HG02840 (cell line): ENCODE measurements at regions not wholly inside any gene's neighbourhood (a gene's known extent, or its start where the extent isn't known, plus 50 kb on each side); places are given as distances from the start of the nearest gene placed in this dataset.
"Not testable (repeated sequence)": the region's sequence is repeated elsewhere in the genome, so short reads cannot be mapped to it uniquely, and the experiment has no call there.

ENCODE experiments used
- ATAC-seq: cut with Tn5 transposase; IDR thresholded peaks from one replicate; pipeline ENCODE4 v1.9.1; 2021; ENCODE audit warnings: mild to moderate bottlenecking, moderate library complexity, moderate number of reproducible peaks; ENCODE audit not compliant: unreplicated experiment, low FRiP score

DNA sequence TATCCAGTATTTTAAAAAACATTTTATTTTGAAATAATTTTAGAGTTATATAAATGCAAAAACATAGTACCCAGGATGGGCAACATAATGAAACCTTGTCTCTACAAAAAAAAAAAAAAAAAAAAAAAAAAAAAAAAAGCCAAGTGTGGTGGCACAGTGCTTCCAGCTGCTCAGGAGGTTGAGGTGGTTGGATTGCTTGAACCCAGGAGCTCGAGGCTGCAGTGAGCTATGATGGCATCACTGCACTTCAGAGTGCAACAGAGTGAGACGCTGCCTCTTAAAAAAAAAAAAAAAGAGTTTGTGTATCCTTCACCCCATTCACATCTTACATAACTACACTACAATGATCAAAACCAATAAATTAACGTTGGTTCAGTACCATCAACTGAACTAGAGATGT is 115.6 kb upstream of the KIF26B start:
- no peak for ATAC-seq

DNA sequence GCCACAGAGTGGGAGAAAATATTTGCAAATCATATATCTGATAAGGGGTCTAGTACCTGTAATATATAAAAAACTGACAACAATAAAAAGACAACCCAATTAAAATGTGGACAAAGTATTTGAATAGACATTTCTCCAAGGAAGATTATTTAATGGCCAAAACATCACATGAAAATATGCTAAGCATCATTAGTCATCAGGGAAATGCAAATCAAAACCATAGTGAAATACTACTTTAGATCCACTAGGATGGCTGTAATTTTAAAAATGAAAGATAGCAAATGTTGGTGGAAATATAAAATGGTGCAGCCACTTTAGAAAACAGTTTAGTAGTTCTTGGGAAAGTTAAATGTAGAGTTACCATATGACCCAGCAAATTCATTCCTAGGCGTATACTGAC is 118.7 kb upstream of the KIF26B start:
- ATAC-seq = no peak

DNA sequence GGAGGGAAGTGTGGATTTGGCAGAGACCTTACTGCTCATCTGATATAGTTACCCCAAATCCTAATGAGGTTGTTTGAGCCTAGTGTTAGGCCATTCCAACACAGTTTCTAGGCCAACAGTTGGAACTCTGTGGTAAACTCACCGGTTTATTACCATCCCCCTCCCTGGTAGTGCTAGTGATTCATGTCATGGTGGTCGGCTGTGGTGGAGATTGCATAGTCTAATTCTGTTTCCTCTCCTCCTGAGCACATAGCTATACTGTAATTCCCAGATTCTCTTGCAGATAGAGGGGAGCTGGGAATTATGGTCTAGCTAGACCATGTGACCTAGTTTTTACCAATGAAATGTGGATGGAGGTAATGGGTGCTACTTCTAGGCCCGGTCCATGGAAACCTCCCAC is 123.7 kb upstream of the KIF26B start:
- no peak for ATAC-seq

DNA sequence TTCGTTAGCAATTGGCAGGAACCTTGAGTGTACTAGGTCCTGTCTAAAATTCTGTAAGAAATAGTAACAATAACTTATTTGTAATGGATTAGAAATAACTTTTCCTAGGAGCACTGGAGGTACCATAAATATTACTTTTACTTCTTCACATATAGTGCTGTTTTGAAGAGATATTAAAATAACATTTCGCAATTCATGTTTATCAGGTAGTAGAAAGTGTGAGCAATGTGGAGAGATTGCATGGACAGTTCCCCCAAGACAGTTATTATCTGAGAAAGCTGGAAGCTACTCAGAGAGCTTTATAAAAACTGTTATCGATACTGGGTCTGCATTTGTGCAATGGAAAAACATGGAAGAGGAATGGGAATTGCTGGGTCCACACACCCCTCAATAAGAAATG is 128.5 kb upstream of the KIF26B start:
- no peak for ATAC-seq

DNA sequence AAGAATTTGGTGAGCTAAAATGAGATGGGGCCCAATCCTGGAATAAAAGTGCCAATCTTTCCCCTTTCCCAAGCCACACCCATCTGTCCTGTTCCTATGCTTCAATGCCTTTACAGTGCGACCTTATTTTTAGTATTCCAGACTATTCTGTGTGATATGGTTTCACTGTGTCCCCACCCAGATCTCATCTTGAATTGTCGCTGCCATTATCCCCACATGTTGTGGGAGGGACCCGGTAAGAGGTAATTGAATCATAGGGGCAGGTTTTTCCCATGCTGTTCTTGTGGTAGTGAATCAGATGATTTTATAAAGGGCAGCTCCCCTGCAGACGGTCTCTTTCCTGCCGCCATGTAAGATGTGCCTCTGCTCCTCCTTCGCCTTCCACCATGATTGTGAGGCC is 129.3 kb upstream of the KIF26B start:
- ATAC-seq = no peak

DNA sequence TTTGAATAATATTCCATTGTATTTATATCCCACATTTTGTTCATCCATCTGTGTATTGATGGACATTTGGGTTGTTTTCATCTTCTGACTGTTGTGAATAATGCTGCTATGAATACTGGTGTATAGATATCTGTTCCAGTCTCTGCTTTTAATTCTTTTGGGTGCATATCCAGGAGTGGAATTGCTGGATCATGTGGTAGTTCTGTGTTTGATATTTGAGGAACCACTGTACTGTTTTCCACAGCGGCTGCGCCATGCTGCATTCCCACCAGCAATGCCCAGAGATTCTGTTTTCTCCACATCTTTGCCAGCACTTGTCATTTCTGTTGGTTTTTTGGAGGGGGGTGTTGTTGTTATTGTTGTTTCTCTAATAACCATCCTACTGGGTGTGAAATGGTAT is 131.6 kb upstream of the KIF26B start:
- no peak for ATAC-seq

DNA sequence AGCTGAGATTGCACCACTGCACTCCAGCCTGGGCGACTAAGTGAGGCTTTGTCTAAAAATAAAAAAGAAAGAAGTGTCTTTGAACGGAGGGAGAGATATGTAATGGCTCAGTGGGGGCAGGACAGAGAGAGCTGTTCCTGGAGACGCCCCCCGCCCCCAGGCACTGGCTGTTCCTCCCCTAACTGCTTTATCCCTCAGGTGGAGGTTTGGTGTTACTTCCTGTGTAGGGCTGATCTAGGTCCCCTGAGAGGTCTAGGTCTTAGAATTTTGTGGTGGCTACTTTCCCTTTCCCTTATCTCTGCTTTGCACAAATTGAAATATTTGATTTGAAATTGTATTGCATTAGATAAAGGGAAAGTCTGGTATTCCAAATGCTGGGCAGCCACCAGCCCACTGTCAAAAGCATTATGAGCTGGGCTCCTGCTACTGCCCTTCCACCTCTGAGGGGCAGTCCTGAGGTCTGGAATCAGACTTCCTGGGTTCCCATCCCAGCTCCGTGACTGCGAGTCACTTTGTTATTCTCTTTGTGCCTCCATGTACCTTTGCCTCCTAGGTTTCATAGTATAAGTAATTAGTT is 134.8 kb upstream of the KIF26B start:
- ATAC-seq = no peak

DNA sequence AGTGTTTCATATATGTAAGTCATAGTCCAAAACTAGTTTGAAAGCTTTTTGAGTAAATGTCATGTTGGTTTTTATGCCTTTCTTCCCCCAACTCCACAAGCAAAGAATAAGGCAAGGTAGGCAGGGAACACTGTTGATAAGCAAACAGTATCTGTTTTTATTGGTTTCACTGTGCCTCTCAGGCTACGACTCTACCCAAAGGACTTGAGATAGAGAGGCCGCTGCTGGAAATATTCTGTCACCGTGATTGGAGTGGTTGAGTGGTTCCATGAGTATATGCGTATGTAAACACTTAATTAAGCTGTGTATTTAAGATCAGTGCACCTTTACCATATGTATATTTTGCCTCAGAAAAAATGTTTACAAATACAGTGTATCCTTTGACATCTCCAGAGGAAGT is 138.1 kb upstream of the KIF26B start:
- ATAC-seq = no peak

DNA sequence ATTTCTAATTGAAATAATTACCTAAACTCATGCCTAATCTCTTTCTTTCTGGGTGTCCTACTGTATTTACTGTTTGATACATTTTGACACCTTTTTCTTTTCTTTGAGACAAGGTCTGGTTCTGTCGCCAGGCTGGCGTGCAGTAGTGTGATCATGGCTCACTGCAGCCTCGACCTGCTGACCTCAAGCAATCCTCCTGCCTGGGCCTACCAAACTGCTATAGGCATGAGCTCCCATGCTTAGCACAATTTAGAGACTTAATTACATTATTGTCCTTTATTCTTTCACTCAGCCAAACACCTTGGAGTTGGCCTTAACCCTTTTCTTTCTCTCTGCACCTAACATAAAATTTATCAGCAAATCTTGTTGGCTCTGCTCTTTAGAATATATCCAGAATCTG is 139.8 kb upstream of the KIF26B start:
- no peak for ATAC-seq

DNA sequence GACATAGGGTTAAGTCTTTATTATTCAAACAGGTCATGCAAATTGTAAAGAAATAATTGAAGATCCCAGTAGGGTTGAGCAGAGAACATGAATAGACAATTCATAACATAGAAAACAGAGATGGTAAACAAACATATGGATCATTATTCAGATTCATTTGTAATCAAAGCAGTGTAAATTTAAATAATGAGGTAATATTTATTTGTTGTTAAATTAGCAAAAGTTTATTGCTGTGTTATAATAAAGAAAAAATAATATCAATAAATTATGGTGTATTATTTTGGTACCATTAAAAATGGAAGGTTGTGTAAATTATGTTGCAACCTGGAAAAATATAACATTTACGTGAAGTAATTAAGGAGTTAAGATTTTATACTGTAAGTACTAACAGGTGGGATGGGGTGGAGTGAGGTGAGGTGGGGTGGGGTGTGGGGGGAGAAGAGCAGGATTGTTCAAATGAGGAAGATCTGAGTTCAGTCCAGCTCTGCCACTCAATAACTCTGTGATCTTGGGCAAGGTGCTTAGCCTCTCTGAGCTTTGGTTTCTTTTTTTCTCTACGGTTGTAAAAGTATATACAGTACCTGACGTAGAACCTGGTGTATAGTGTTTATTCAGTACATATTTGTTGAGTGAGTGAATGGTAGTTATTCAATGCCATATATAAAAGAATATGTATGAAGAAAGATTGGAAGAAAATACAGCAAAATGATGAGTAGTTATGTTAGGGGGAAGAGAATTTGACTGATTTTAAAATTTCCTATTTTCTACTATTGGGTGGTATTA is 140.3 kb upstream of the KIF26B start:
- ATAC-seq = no peak

DNA sequence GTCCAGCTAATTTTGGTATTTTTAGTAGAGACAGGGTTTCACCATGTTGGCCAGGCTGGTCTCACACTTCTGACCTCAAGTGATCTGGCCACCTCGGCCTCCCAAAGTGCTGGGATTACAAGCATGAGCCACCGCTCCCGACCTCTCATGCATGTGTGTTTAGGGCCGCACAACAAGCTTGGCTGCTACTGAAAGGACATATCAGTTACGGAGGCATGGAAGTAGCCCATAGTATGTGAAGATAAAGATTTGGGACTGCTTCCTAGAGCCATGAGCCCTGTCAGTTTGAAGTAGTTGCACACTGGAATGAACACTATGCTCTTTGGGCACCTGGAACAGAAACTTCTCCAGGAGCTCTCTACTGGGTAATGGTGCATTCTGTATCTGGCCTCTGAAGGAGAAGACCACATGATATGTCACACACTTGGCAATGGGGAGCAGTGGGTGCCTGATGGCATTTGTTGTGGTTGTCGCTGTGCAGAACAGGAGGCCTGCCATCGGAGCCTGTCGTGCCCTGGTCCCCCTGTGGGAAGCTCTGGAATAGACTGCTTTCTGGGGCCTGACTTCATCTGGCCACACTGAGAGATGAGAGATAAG is 144.7 kb upstream of the KIF26B start:
- ATAC-seq = no peak

DNA sequence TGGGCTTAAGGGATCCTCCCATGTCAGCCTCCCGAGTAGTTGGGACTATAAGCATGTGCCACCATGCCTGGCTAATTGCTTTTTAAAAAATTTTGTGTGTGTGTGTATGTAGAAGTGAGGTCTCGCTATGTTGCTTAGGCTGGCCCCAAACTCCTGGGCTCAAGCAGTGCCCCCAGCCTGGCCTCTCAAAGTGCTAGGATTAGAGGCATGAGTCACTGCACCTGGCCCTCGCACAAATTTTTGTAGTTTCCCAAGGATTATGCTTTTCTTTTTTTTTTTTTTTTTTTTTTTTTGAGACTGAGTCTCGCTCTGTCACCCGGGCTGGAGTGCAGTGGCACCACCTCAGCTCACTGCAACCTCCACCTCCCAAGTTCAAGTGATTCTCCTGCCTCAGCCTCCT is 144.4 kb upstream of the HNRNPU start:
- no peak for ATAC-seq

DNA sequence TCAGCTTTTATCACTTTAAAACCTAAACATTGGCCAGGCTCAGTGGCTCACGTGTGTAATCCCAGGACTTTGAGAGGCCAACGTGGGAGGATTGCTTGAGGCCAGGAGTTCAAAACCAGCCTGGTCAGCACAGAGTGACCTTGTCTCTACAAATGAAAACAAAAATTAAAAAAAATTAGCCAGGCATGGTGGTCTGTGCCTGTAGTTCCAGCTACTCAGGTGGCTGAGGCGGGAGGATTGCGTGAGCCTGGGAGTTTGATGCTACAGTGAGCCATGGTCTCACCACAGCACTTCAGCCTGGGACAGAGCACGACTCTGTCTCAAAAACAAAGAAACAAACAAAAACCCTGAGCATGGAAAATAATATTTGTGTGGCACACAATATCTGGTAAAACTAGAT is 143.5 kb upstream of the HNRNPU start:
- ATAC-seq = no peak

DNA sequence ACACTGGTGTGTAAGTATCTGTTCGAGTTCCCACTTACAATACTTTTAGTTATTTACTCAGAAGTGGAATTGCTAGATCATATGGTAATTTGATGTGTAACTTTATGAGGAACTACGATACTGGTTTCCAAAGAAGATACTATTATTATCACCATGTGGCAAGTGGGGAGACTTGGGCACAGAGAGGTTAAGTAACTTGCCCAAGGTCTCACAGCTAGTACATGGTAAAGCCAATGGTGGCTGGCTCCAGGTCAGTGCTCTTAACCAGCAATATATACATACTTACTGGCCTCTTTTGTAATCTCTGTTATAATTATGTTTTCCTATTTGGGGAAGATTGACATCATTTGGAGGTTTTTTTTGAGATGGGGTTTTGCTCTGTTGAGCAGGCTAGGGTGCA is 138.9 kb upstream of the HNRNPU start:
- no peak for ATAC-seq

DNA sequence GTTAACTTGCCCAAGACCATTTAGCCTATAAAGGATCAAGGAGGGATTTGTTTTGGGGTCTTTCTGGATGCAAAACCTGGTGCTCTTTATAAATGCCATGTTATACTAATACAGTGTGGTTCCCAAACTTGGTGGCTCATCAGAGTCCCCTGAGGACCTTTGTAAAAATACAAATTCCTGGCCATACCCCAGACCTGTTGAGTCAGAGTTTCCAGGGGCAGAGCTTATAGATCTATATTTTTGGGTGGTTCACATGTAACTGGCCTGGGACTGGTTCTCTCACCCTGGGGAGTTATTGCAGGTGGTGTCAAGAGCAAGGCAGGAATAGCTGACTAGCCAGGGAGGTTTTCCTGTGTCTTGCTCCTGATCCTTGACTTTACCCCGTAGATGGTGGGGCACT is 136.9 kb upstream of the HNRNPU start:
- ATAC-seq = no peak

DNA sequence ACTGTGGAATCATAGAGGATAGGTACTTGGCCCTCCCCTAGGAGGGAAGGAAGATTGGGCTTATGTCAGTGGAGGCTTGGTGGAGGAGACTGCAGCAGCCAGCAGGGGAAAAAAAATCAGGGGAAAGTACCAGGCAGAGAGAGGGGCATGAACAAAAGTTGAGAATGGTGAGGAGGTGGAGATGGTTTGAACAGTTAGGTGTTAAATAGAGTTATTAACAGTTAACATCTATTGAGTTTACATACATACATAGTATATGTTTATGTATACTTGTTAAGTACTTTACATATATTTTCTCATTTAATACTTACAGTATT is 136.5 kb upstream of the HNRNPU start:
- no peak for ATAC-seq

DNA sequence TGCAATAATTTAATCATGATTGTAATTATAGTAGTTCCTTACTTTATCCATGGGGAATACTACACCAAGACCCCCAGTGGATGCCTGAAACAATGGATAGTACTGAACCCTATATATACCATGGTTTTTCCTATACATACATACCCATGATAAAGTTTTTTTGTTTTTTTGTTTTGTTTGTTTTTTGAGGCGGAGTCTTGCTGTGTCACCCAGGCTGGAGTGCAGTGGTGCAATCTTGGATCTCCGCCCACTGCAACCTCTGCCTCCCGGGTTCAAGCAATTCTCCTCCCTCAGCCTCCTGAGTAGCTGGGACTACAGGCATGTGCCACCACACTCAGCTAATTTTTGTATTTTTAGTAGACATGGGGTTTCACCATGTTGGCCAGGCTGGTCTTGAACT is 135.3 kb upstream of the HNRNPU start:
- ATAC-seq = not testable (repeated sequence)

DNA sequence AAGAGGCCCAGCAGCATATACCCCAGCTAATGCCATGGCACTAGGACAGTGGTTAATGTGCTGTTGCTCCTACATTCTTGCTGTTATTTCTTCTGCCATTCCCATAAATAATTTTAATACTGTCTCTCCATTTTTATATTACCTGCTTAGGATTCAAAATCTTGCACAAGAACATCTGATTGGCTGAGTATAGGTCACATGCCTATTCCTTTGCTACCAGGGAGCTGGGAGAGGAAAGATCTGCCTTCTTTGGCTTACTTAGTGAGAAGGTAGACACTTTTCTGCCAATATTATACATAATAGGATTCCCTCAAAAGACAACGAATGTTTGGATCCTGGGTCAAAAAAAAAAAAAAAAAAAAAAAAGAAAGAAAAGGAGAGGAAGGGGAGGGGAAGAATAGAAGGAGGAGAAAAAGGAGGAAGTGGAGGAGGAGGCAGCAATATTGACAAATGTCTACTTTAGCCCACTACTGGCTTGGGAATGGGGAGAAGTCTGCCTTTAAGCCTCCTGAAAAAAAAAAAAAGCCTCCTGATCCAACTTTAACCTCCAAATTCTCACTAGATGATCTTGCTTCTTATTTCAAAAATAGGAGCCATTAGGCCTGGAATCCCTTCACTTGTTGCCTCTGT is 134.5 kb upstream of the HNRNPU start:
- ATAC-seq = no peak

DNA sequence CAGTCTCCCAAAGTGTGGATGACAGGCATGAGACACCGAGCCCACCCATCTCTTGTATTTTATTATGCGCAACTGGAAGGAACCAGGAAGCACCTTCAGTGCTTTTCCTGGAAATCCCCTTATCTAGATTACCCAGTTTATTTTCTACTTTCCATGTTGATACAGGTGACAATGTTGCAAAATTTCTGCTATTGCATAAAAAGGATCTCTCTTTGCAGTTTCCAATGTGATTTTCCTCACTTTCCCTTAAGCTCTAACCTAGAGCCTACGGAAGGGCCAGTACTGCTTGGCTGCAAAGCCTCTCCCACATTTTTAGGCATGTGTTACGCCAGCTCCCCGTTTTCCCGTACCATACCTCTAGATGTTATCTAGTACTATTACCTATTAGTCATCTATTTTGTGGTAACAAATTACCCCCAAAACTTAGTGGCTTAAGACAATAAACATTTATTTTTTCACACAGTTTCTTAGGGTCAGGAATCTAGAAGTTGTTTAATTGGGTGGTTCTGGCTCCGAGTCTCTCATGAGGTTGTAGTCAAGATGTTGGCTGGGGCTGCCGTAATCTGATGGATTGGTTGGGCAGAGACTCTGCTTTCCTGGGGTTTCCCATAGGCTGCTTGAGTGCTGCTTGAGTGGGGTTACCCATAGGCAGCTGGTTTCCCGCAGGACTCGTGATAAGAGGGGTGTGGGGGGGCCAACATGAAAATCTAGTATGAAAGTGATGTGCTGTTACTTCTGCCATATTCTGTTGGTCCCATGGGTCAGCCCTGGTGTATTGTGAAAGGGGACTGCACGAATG is 131.5 kb upstream of the HNRNPU start:
- no peak for ATAC-seq

DNA sequence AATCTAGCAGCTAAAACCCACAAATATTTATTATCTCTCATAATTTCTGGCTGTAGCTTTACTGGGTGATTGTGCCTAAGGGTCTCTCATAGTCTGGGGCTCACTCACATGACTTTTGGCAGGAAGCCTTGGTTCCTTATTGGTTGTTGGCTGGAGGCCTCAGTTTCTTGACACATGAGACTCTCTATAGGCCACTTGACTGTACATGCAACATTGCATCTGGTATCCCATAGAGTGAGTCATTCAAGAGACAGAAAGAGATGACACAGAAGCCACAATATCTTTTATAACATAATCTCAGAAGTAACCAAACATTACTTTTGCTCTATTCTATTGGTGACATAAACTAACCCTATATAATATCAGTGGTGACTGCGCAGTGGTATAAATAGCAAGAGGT is 128.5 kb upstream of the HNRNPU start:
- ATAC-seq = no peak

DNA sequence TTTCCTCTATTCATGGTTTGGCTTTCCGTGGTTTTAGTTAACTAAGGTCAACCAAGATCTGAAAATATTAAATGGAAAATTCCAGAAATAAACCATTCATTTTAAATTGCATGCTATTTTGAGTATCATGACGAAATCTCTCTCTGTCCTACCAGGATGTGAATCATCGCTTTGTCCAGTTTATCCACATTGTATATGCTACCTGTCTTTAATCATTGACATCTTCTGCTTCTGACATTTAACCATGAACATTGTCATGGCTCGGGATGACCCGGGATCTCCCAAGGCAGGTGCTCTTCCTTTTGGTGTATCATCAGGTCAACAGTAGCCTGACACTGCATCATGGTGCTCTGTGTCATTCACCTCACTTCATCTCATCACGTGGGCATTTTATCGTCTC is 125.5 kb upstream of the HNRNPU start:
- ATAC-seq = no peak
